Ishikawa (cell line): ENCODE measurements at regions not wholly inside any gene's neighbourhood (a gene's known extent, or its start where the extent isn't known, plus 50 kb on each side); places are given as distances from the start of the nearest gene placed in this dataset.

Source experiments
- CEBPB ChIP-seq: IDR thresholded peaks from 2 replicates; pipeline ENCODE4 v1.6.1; 2012
- CREB1 ChIP-seq: IDR thresholded peaks from 2 replicates; pipeline ENCODE4 v1.6.1; 2012; ENCODE audit warnings: low read depth
- EGR1 ChIP-seq: IDR thresholded peaks from 2 replicates; pipeline ENCODE4 v1.6.1; 2012
- EP300 ChIP-seq: IDR thresholded peaks from 2 replicates; pipeline ENCODE4 v1.6.1; 2012; ENCODE audit warnings: borderline replicate concordance
- FOXM1 ChIP-seq: IDR thresholded peaks from 2 replicates; pipeline ENCODE4 v1.6.1; 2012; ENCODE audit warnings: low read depth, borderline replicate concordance
- MAX ChIP-seq: IDR thresholded peaks from 2 replicates; pipeline ENCODE4 v1.6.1; 2012
- NFIC ChIP-seq: IDR thresholded peaks from 2 replicates; pipeline ENCODE4 v1.6.1; 2012
- RAD21 ChIP-seq: IDR thresholded peaks from 2 replicates; pipeline ENCODE4 v1.6.1; 2012; ENCODE audit warnings: low read depth
- REST ChIP-seq: IDR thresholded peaks from 2 replicates; pipeline ENCODE4 v1.6.1; 2012; ENCODE audit warnings: low read depth, mild to moderate bottlenecking
- TAF1 ChIP-seq: IDR thresholded peaks from 2 replicates; pipeline ENCODE4 v1.6.1; 2012; ENCODE audit warnings: low read depth, mild to moderate bottlenecking
- TEAD4 ChIP-seq: IDR thresholded peaks from 2 replicates; pipeline ENCODE4 v1.6.1; 2012
- USF1 ChIP-seq: IDR thresholded peaks from 2 replicates; pipeline ENCODE4 v1.6.1; 2012
- YY1 ChIP-seq: IDR thresholded peaks from 2 replicates; pipeline ENCODE4 v1.6.1; 2012; ENCODE audit warnings: low read depth

- no peak for TF ChIP-seq NFIC
- TF ChIP-seq YY1, result no peak
- no peak for TF ChIP-seq TAF1
- TF ChIP-seq FOXM1, result no peak
- TF ChIP-seq EP300, result no peak
- no peak for TF ChIP-seq TEAD4
- no peak for TF ChIP-seq RAD21
- no peak for TF ChIP-seq MAX
- no peak for TF ChIP-seq REST
- TF ChIP-seq CEBPB, result no peak
- no peak for TF ChIP-seq CREB1
- no peak for TF ChIP-seq EGR1
- TF ChIP-seq USF1, result no peak
Observed at GRCh38 chr15:36090286-36090946, 489.0 kb upstream of the CDIN1 start.
